MM.1S (cell line): ENCODE measurements at regions not wholly inside any gene's neighbourhood (a gene's known extent, or its start where the extent isn't known, plus 50 kb on each side); places are given as distances from the start of the nearest gene placed in this dataset.

ENCODE experiments used
- DNase-seq: peaks from one replicate; pipeline ENCODE4 v3.0.0-alpha.2; 2015
- H2AFZ ChIP-seq: fragments of 300-600 bp; sonication (generic); 2 replicates; pipeline ENCODE4 v1.6.0; 2016; ENCODE audit warnings: antibody characterized with exemption, low read length
- H3F3A ChIP-seq: fragments of 300-600 bp; sonication (generic); 2 replicates; pipeline ENCODE4 v1.6.1; 2016; ENCODE audit warnings: mild to moderate bottlenecking, antibody characterized with exemption, low read length, moderate library complexity, mixed read lengths; ENCODE audit not compliant: insufficient read depth
- H3K27ac ChIP-seq: fragments of 300-600 bp; sonication (generic); 2 replicates; pipeline ENCODE4 v1.5.1; 2016; ENCODE audit warnings: mild to moderate bottlenecking, low read length
- H3K27me3 ChIP-seq: fragments of 300-600 bp; sonication (generic); replicated peaks from 2 replicates; pipeline ENCODE4 v1.6.0; 2016; ENCODE audit warnings: low read length; ENCODE audit not compliant: insufficient read depth
- H3K36me3 ChIP-seq: fragments of 300-600 bp; sonication (generic); replicated peaks from 2 replicates; pipeline ENCODE4 v1.6.1; 2016; ENCODE audit warnings: mild to moderate bottlenecking, low read length, mixed read lengths; ENCODE audit not compliant: insufficient read depth
- H3K4me1 ChIP-seq: fragments of 300-600 bp; sonication (generic); 2 replicates; pipeline ENCODE4 v1.6.1; 2016; ENCODE audit warnings: low read length, mixed read lengths
- H3K4me2 ChIP-seq: fragments of 300-600 bp; sonication (generic); 2 replicates; pipeline ENCODE4 v1.6.0; 2016; ENCODE audit warnings: low read depth, low read length
- H3K4me3 ChIP-seq: fragments of 300-600 bp; sonication (generic); 2 replicates; pipeline ENCODE4 v1.5.1; 2016; ENCODE audit warnings: low read length, mixed read lengths
- H3K79me2 ChIP-seq: fragments of 300-600 bp; sonication (generic); 2 replicates; pipeline ENCODE4 v1.6.1; 2016; ENCODE audit warnings: mixed run types, low read length, mixed read lengths
- H3K9ac ChIP-seq: fragments of 300-600 bp; sonication (generic); 2 replicates; pipeline ENCODE4 v1.6.1; 2016; ENCODE audit warnings: low read length, mixed read lengths
- H3K9me2 ChIP-seq: fragments of 300-600 bp; sonication (generic); replicated peaks from 2 replicates; pipeline ENCODE4 v1.6.1; 2016; ENCODE audit warnings: mild to moderate bottlenecking, low read length, mixed read lengths; ENCODE audit not compliant: insufficient read depth
- H3K9me3 ChIP-seq: fragments of 300-600 bp; sonication (generic); replicated peaks from 2 replicates; pipeline ENCODE4 v1.6.1; 2016; ENCODE audit warnings: mild to moderate bottlenecking, low read length, mixed read lengths; ENCODE audit not compliant: insufficient read depth
- H4K20me1 ChIP-seq: fragments of 300-600 bp; sonication (generic); 2 replicates; pipeline ENCODE4 v1.6.1; 2016; ENCODE audit warnings: mild to moderate bottlenecking, low read length, moderate library complexity, mixed read lengths; ENCODE audit not compliant: insufficient read depth
- CTCF ChIP-seq: fragments of 300-600 bp; sonication (generic); IDR thresholded peaks from 2 replicates; pipeline ENCODE4 v1.5.1; 2016; ENCODE audit warnings: antibody characterized with exemption, low read length, mixed read lengths
- EZH2 ChIP-seq: fragments of 300-600 bp; sonication (generic); optimal IDR thresholded peaks from 2 replicates; pipeline ENCODE3; 2017; ENCODE audit warnings: low read depth, mild to moderate bottlenecking, antibody characterized with exemption, low read length, mixed read lengths
- EZH2phosphoT487 ChIP-seq: fragments of 300-600 bp; sonication (generic); IDR thresholded peaks from 2 replicates; pipeline ENCODE4 v1.6.1; 2018; ENCODE audit warnings: antibody characterized with exemption, low read length

GRCh38 chr5:66315784-66316183 lies 171.7 kb downstream of the SREK1 start:
- H3K4me2 ChIP-seq, result no peak overlapping the region
- H3K36me3 ChIP-seq, result no peaks in the 10 kb centered on the region
- no peak overlapping the region for H3K27ac ChIP-seq
- no peaks in the 10 kb centered on the region for H3K9me3 ChIP-seq
- no peak overlapping the region for H3K4me3 ChIP-seq
- H2AFZ ChIP-seq, result no peak overlapping the region
- no peaks in the 10 kb centered on the region for H3K27me3 ChIP-seq
- no peaks in the 10 kb centered on the region for H3F3A ChIP-seq
- no peaks in the 10 kb centered on the region for H3K4me1 ChIP-seq
- no peaks in the 10 kb centered on the region for H3K9me2 ChIP-seq
- DNase-seq, result no peak
- H3K79me2 ChIP-seq, result no peaks in the 10 kb centered on the region
- no peaks in the 10 kb centered on the region for H4K20me1 ChIP-seq
- no peak overlapping the region for H3K9ac ChIP-seq
- TF ChIP-seq EZH2phosphoT487 (no peak), EZH2 (no peak)

GRCh38 chr5:66322786-66323528 lies 178.9 kb downstream of the SREK1 start:
- Histone ChIP-seq H3K27ac (no peak overlapping the region), H3K4me3 (no peak overlapping the region), H3K9me3 (no peaks in the 10 kb centered on the region), H3K79me2 (no peaks in the 10 kb centered on the region), H4K20me1 (no peaks in the 10 kb centered on the region), H3K36me3 (no peaks in the 10 kb centered on the region), H3K4me2 (no peak overlapping the region), H3K9me2 (no peaks in the 10 kb centered on the region), H2AFZ (no peak overlapping the region), H3K9ac (no peak overlapping the region), H3K27me3 (no peaks in the 10 kb centered on the region), H3F3A (no peaks in the 10 kb centered on the region), H3K4me1 (no peaks in the 10 kb centered on the region)
- no peak for DNase-seq
- TF ChIP-seq EZH2 (no peak), EZH2phosphoT487 (no peak), CTCF (no peak)

- Histone ChIP-seq H3K4me3 (no peak overlapping the region), H2AFZ (no peak overlapping the region), H3K27me3 (no peaks in the 10 kb centered on the region)
These were observed 179.4 kb downstream of the SREK1 start for GRCh38 chr5:66323529-66323895.

More at GRCh38 chr5:66323529-66323895, 179.4 kb downstream of the SREK1 start:
- no peaks in the 10 kb centered on the region for H3K9me3 ChIP-seq
- H3K4me2 ChIP-seq, result no peak overlapping the region
- no peak for TF ChIP-seq EZH2phosphoT487
- TF ChIP-seq CTCF, result no peak
- TF ChIP-seq EZH2, result no peak
- no peaks in the 10 kb centered on the region for H3K36me3 ChIP-seq
- no peaks in the 10 kb centered on the region for H3K9me2 ChIP-seq
- no peaks in the 10 kb centered on the region for H3F3A ChIP-seq
- no peaks in the 10 kb centered on the region for H3K4me1 ChIP-seq
- H3K79me2 ChIP-seq, result no peaks in the 10 kb centered on the region
- no peak for DNase-seq
- H3K27ac ChIP-seq, result no peak overlapping the region
- no peaks in the 10 kb centered on the region for H4K20me1 ChIP-seq
- H3K9ac ChIP-seq, result no peak overlapping the region
